GM12872 (cell line): ENCODE measurements at regions not wholly inside any gene's neighbourhood (a gene's known extent, or its start where the extent isn't known, plus 50 kb on each side); places are given as distances from the start of the nearest gene placed in this dataset.

Experiments used
- CTCF ChIP-seq: IDR thresholded peaks from 3 replicates; pipeline ENCODE4 v1.5.1; 2011; ENCODE audit warnings: low read depth, mild to moderate bottlenecking, low read length, moderate library complexity; ENCODE audit not compliant: insufficient read depth

- TF ChIP-seq CTCF = no peak
These were observed 214.8 kb downstream of the RERGL start for GRCh38 chr12:17875230-17875629.

GRCh38 chr12:17866802-17867201 is 223.2 kb downstream of the RERGL start:
- no peak for TF ChIP-seq CTCF

- no peak for TF ChIP-seq CTCF
These were observed 236.9 kb downstream of the RERGL start for GRCh38 chr12:17853054-17853453.

GRCh38 chr12:17841496-17841895 is 248.5 kb downstream of the RERGL start:
- no peak for TF ChIP-seq CTCF

- TF ChIP-seq CTCF = no peak
These were observed 260.2 kb downstream of the RERGL start for GRCh38 chr12:17829813-17830212.

GRCh38 chr12:17818931-17819330 is 271.1 kb downstream of the RERGL start:
- no peak for TF ChIP-seq CTCF

GRCh38 chr12:17810399-17810798 is 279.6 kb downstream of the RERGL start:
- TF ChIP-seq CTCF = no peak

GRCh38 chr12:17809206-17809605 is 280.8 kb downstream of the RERGL start:
- no peak for TF ChIP-seq CTCF
